ENCODE measurements at regions not wholly inside any gene's neighbourhood (a gene's known extent, or its start where the extent isn't known, plus 50 kb on each side); places are given as distances from the start of the nearest gene placed in this dataset.

- TF ChIP-seq, protein P1, sequence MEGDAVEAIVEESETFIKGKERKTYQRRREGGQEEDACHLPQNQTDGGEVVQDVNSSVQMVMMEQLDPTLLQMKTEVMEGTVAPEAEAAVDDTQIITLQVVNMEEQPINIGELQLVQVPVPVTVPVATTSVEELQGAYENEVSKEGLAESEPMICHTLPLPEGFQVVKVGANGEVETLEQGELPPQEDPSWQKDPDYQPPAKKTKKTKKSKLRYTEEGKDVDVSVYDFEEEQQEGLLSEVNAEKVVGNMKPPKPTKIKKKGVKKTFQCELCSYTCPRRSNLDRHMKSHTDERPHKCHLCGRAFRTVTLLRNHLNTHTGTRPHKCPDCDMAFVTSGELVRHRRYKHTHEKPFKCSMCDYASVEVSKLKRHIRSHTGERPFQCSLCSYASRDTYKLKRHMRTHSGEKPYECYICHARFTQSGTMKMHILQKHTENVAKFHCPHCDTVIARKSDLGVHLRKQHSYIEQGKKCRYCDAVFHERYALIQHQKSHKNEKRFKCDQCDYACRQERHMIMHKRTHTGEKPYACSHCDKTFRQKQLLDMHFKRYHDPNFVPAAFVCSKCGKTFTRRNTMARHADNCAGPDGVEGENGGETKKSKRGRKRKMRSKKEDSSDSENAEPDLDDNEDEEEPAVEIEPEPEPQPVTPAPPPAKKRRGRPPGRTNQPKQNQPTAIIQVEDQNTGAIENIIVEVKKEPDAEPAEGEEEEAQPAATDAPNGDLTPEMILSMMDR (IDR thresholded peaks at IDR 0.05): no peak
- TF ChIP-seq POLR2A (IDR thresholded peaks at IDR 0.05): no peak
Measured at GRCh38 chr1:101088431-101088830, 62.8 kb upstream of the DPH5 start.
